Uterus (tissue), 2 donors: ENCODE measurements at regions not wholly inside any gene's neighbourhood (a gene's known extent, or its start where the extent isn't known, plus 50 kb on each side); places are given as distances from the start of the nearest gene placed in this dataset.

Experiments
- POLR2A ChIP-seq, 2 donors: fragments of 450-650 bp; IDR thresholded peaks; one replicate each; pipeline ENCODE4 v1.6.1; 2016; ENCODE audit warnings: antibody characterized with exemption in 2 of 2, mild to moderate bottlenecking in 1 of 2, moderate library complexity in 1 of 2
- TF ChIP-seq, protein P1 (sequence below), 4 experiments: fragments of 200-600 bp in 2 of 4; fragments of 450-650 bp in 2 of 4; sonication (generic) in 2 of 4; IDR thresholded peaks; one replicate each; pipeline ENCODE4 v1.5.1; 2016 to 2019; ENCODE audit warnings: antibody characterized with exemption in 4 of 4, mild to moderate bottlenecking in 2 of 4, moderate library complexity in 1 of 4

DNA sequence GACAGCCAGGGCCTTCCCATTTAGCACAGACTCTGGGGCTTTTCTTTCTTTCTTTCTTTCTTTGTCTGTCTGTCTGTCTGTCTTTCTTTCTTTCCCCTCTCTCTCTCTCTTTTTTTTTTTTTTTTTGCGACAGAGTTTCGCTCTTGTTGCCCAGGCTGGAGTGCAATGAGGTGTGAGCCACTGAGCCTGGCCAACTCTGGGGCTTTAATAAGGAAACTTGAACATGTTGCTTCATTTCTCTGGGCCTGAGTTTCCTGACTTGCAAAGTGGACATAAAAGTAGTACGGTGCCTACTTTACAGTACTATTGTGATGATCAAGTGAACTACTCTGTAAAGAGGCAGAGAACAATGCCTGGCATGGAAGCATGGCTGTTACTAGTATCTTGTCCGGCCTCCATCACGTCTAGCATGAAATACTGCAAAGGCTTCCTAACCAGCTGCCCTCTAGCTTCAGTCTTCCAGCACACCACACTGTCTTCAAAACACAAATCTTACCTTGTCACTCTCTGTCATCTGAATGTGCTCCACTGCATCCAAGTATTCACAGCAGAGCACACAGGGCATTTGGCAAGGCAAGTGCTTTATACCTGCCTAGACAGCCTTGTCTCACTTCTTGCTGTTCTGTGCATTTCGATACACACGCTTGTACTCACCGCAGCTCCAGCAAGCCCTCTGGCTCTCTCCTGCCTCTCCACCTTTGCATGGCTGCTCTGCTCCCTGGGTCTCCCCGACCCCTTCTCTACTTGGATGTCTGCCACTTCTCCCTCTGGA, 96.7 kb downstream of the IRF2BPL start:
- TF ChIP-seq, protein P1, sequence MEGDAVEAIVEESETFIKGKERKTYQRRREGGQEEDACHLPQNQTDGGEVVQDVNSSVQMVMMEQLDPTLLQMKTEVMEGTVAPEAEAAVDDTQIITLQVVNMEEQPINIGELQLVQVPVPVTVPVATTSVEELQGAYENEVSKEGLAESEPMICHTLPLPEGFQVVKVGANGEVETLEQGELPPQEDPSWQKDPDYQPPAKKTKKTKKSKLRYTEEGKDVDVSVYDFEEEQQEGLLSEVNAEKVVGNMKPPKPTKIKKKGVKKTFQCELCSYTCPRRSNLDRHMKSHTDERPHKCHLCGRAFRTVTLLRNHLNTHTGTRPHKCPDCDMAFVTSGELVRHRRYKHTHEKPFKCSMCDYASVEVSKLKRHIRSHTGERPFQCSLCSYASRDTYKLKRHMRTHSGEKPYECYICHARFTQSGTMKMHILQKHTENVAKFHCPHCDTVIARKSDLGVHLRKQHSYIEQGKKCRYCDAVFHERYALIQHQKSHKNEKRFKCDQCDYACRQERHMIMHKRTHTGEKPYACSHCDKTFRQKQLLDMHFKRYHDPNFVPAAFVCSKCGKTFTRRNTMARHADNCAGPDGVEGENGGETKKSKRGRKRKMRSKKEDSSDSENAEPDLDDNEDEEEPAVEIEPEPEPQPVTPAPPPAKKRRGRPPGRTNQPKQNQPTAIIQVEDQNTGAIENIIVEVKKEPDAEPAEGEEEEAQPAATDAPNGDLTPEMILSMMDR (IDR thresholded peaks at IDR 0.05), result no peak
- TF ChIP-seq POLR2A (IDR thresholded peaks at IDR 0.05), result no peak
